Left lung (tissue), 4 donors: ENCODE measurements at regions not wholly inside any gene's neighbourhood (a gene's known extent, or its start where the extent isn't known, plus 50 kb on each side); places are given as distances from the start of the nearest gene placed in this dataset.

Source experiments
- ATAC-seq: fragments of 200-7000 bp; cut with Tn5 transposase; one replicate; pipeline ENCODE4 v1.9.1; 2020; ENCODE audit warnings: moderate library complexity
- DNase-seq, 4 donors: peaks; one replicate each; pipeline ENCODE4 v3.0.0-alpha.2; 2013 to 2020
- H3K27ac ChIP-seq, 2 donors: fragments of 200-600 bp; sonication (generic) in 1 of 2; one replicate each; pipeline versions ENCODE4 v1.5.0 to v1.8.0; 2020 to 2021
- H3K27me3 ChIP-seq, 2 donors: fragments of 200-600 bp; sonication (generic) in 1 of 2; one replicate each; pipeline versions ENCODE4 v1.5.0 to v1.8.0; 2020 to 2021
- H3K36me3 ChIP-seq, 2 donors: fragments of 200-600 bp; sonication (generic) in 1 of 2; one replicate each; pipeline versions ENCODE4 v1.5.0 to v1.8.0; 2020 to 2021
- H3K4me1 ChIP-seq, 2 donors: fragments of 200-600 bp; one replicate each; pipeline ENCODE4 v1.8.0; 2021
- H3K4me3 ChIP-seq, 2 donors: fragments of 200-600 bp; sonication (generic) in 1 of 2; one replicate each; pipeline versions ENCODE4 v1.5.0 to v1.8.0; 2020 to 2021; ENCODE audit warnings: mild to moderate bottlenecking in 1 of 2
- H3K9me3 ChIP-seq, 2 donors: fragments of 200-600 bp; sonication (generic) in 1 of 2; one replicate each; pipeline versions ENCODE4 v1.5.0 to v1.8.0; 2020 to 2021
- intact Hi-C, 2 donors: fragments of 100-400 bp; cut with DNase I; formaldehyde crosslinking; loops; one replicate each; pipeline versions ENCODE4 v1.11.2 to v1.14.2; 2022
- TF ChIP-seq, protein P1 (sequence below), 2 donors: fragments of 200-600 bp; sonication (generic) in 1 of 2; IDR thresholded peaks; one replicate each; pipeline versions ENCODE4 v1.5.0 to v1.8.0; 2021; ENCODE audit warnings: antibody characterized with exemption in 2 of 2
- donor health status: DM: no; HTN: yes; CAD: no.
- donor health status: DM: no; HTN: no; CAD: no.

DNA sequence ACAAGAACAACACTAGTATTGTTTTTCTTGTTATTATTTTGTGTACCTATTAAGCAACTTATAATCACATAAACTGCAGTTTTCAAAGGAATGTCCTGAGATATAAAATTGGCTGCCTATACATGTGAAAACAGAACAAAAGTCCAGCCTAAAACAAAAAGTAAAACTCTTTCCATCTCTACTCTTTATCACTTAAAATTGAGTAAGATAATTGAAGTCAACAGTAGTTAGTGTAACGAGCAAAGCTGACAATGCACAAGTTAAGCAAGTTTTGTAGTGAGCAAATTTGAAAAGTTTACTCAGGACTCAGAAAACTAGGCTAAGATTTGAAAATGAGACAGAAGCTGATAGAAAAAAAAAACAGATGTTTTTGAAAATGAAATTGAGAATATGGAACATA lies 941.4 kb upstream of the MAN1A1 start:
- TF ChIP-seq, protein P1, sequence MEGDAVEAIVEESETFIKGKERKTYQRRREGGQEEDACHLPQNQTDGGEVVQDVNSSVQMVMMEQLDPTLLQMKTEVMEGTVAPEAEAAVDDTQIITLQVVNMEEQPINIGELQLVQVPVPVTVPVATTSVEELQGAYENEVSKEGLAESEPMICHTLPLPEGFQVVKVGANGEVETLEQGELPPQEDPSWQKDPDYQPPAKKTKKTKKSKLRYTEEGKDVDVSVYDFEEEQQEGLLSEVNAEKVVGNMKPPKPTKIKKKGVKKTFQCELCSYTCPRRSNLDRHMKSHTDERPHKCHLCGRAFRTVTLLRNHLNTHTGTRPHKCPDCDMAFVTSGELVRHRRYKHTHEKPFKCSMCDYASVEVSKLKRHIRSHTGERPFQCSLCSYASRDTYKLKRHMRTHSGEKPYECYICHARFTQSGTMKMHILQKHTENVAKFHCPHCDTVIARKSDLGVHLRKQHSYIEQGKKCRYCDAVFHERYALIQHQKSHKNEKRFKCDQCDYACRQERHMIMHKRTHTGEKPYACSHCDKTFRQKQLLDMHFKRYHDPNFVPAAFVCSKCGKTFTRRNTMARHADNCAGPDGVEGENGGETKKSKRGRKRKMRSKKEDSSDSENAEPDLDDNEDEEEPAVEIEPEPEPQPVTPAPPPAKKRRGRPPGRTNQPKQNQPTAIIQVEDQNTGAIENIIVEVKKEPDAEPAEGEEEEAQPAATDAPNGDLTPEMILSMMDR (IDR thresholded peaks at IDR 0.05), result no peak
- DNase-seq (no peak), ATAC-seq (no peak)
- Histone ChIP-seq H3K36me3 (no peaks in the 10 kb centered on the region), H3K4me3 (no peak overlapping the region), H3K9me3 (peaks cover 0 to 16% of the 10 kb centered on the region in 2 donors), H3K4me1 (no peaks in the 10 kb centered on the region), H3K27me3 (no peaks in the 10 kb centered on the region), H3K27ac (no peak overlapping the region)
- intact Hi-C loops, result no loop called here

DNA sequence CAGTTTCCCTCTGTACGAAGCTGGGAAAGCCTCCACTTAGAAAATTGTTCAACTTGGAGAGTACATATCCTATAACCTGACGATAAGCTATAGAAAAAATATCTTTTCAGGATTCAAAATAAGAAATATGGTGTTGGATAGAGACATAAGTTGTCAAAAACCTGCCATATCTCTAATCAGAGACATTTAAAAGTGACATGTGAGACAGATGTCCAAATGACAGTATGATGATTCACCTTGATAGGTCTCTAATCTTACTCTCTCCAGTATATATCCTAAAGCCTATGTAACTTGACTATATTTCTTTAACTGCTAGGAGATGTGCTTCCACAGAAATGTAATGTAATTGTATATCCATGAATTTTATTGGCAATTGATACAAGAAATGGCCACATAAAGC lies 932.4 kb upstream of the MAN1A1 start:
- H3K27ac ChIP-seq, result no peak overlapping the region
- no peaks in the 10 kb centered on the region for H3K27me3 ChIP-seq
- H3K4me3 ChIP-seq, result no peak overlapping the region
- TF ChIP-seq, protein P1 (IDR thresholded peaks at IDR 0.05), result no peak
- no peaks in the 10 kb centered on the region for H3K4me1 ChIP-seq
- DNase-seq (no peak), ATAC-seq (no peak)
- no peaks in the 10 kb centered on the region for H3K36me3 ChIP-seq
- H3K9me3 ChIP-seq, result no peaks in the 10 kb centered on the region
- intact Hi-C loops, result no loop called here

DNA sequence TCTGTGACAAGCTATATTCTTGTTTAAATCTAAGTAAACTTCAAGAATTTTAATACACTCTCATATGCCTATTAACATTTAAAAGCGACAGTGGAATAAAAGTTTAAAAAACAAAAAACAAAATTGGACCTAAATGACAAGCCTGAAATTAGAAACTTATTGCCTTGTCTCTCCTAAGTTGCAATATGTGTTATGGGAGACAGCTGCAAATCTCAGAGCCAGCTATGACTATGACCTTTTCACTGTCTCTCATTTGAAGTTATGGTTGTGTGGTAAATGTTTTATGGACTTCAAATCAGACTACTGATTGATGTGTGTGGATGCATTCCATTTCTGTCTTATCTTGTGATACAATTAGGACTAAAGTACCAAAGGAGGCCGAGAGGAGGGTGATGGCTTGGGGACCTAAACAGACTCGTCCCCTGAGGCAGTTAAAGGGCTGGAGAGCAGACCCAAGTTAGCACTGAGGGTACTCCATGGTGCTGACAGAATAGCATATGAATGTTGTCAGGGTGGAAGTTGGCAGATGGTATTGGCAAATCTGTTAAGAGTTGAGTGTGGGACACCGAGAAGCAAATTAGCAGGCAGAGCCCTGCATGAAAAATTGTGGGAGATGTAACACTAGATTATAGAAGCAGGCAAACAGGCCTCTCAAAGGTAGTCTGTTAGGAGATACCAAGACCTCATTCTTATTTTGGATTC lies 930.1 kb upstream of the MAN1A1 start:
- Histone ChIP-seq H3K4me3 (no peak overlapping the region), H3K27ac (no peak overlapping the region), H3K9me3 (no peaks in the 10 kb centered on the region), H3K27me3 (no peaks in the 10 kb centered on the region), H3K36me3 (no peaks in the 10 kb centered on the region), H3K4me1 (no peaks in the 10 kb centered on the region)
- DNase-seq, result no peak
- ATAC-seq, result no peak
- TF ChIP-seq, protein P1 (IDR thresholded peaks at IDR 0.05), result no peak
- intact Hi-C loops, result no loop called here

DNA sequence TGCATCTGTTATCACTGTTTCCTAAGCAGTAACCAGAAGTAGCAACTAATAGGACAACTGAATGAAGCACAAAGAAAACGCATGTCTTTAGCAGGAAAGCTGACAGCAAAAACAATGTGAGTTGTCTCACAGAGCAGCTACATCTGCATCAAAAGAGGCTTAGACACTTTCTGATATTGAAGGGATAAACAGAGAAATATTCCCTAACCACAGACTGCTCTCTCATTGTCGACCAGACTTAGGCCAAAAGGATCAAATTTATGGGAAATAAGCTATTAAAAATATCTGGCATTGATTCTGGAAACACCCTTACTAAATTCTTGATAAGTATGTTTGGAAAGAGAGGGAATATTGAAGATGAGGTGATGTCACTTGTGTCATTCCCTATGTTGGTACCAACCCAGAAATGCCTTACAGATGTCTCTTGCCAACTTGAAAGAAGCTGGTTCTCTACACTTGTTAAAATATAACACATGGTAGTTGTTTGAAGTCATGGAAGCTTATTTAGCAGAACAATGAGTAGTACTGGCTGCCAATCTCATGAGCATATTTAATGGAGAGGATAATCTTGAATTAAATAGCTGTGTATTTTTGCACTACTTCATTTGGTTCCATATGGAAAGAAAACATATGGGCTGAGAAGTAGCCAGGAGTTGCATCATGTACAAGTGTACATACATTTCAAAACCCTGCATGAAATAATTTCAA lies 929.3 kb upstream of the MAN1A1 start:
- intact Hi-C loops, result no loop called here

DNA sequence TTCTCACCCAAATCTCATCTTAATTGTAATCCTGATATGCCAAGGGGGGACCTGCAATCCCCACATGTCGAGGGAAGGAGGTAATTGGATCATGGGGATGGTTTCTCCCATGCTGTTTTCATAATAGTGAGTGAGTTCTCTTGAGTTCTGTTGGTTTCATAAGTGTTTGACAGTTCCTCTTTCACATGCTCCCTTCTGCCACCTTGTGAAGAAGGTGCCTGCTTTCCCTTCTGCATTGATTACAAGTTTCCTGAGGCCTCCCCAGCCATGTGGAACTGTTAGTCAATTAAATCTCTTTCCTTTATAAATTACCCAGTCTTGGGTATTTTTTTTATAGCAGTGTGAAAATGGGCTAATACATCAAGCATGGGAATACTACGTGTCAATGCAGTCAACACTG lies 925.0 kb upstream of the MAN1A1 start:
- no peaks in the 10 kb centered on the region for H3K4me1 ChIP-seq
- ATAC-seq (no peak), DNase-seq (no peak)
- no peak overlapping the region for H3K27ac ChIP-seq
- H3K4me3 ChIP-seq, result no peak overlapping the region
- no peaks in the 10 kb centered on the region for H3K27me3 ChIP-seq
- TF ChIP-seq, protein P1 (IDR thresholded peaks at IDR 0.05), result no peak
- no peaks in the 10 kb centered on the region for H3K9me3 ChIP-seq
- no peaks in the 10 kb centered on the region for H3K36me3 ChIP-seq
- intact Hi-C loops, result no loop called here

More for the DNA sequence above, 929.3 kb upstream of the MAN1A1 start:
- H3K4me3 ChIP-seq, result no peak overlapping the region
- DNase-seq (peak in 2 of 4 donors; percentile 24 to 33), ATAC-seq (no peak)
- no peaks in the 10 kb centered on the region for H3K9me3 ChIP-seq
- H3K36me3 ChIP-seq, result no peaks in the 10 kb centered on the region
- TF ChIP-seq, protein P1 (IDR thresholded peaks at IDR 0.05), result no peak
- no peak overlapping the region for H3K27ac ChIP-seq
- H3K4me1 ChIP-seq, result no peaks in the 10 kb centered on the region
- no peaks in the 10 kb centered on the region for H3K27me3 ChIP-seq
